ENCODE measurements at regions not wholly inside any gene's neighbourhood (a gene's known extent, or its start where the extent isn't known, plus 50 kb on each side); places are given as distances from the start of the nearest gene placed in this dataset.

DNA sequence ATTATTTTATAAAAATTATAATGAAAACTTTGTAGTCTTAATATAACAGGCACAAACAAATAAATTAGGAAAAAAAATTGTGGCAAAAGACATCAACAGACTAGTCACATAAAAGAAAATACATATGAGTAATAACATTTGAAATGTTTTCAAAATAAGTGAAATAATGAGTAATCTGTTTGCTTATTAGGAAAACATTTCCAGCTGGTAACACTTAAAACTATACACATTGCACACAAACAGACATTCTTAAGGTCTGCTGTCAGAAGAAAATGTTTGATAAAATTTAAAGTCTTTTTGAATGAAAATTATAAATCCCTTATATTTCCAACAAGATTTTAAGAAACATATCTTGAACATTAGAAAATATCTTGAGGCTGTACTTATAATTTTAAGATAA is 1326.3 kb upstream of the CADM2 start:
- TF ChIP-seq, protein P1, sequence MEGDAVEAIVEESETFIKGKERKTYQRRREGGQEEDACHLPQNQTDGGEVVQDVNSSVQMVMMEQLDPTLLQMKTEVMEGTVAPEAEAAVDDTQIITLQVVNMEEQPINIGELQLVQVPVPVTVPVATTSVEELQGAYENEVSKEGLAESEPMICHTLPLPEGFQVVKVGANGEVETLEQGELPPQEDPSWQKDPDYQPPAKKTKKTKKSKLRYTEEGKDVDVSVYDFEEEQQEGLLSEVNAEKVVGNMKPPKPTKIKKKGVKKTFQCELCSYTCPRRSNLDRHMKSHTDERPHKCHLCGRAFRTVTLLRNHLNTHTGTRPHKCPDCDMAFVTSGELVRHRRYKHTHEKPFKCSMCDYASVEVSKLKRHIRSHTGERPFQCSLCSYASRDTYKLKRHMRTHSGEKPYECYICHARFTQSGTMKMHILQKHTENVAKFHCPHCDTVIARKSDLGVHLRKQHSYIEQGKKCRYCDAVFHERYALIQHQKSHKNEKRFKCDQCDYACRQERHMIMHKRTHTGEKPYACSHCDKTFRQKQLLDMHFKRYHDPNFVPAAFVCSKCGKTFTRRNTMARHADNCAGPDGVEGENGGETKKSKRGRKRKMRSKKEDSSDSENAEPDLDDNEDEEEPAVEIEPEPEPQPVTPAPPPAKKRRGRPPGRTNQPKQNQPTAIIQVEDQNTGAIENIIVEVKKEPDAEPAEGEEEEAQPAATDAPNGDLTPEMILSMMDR (conservative IDR thresholded peaks at IDR 0.05): no peak
- no peak for TF ChIP-seq ZFX (IDR thresholded peaks at IDR 0.05)
- no peak overlapping the region for H3K27ac ChIP-seq

DNA sequence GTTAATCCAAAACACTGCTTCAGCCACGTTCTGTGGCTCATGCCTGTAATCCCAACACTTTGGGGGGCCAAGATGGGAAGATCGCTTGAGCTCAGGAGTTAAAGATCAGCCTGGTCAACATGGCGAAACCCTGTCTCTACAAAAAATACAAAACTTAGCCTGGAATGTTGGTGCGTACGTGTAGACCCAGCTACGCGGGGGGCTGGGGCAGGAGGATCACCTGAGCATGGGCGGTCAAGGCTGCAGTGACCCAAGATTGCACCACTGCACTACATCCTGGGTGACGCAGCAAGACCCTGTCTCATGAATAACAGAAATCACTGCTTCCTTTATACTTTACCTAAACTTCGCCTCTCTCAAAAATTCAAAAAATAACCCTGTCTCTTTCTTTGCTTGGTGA is 1325.0 kb upstream of the CADM2 start:
- TF ChIP-seq, protein P1 (conservative IDR thresholded peaks at IDR 0.05): no peak
- no peak overlapping the region for H3K27ac ChIP-seq

DNA sequence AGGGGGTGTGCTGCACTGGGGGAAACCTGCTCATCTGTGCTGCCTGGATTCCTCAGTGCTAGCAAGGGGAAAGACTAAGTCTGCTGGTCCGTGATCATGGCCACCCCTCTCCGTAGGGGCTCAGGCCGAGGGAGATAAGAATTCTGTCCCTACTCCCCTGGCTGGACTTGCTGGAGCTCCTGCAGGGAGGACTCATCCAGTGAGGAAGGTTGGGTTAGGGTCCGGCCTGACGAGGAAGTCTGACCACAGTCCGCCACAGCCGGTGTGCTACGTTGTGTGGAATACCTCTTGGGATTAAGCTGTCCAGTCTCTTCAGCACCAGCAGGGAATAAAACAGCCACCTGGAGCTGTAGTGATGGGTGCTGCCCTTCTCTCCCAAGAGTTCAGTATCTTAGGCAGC is 1309.1 kb upstream of the CADM2 start:
- H3K27ac ChIP-seq: no peak overlapping the region
- TF ChIP-seq, protein P1 (conservative IDR thresholded peaks at IDR 0.05): no peak
- no peak for TF ChIP-seq ZFX (IDR thresholded peaks at IDR 0.05)

DNA sequence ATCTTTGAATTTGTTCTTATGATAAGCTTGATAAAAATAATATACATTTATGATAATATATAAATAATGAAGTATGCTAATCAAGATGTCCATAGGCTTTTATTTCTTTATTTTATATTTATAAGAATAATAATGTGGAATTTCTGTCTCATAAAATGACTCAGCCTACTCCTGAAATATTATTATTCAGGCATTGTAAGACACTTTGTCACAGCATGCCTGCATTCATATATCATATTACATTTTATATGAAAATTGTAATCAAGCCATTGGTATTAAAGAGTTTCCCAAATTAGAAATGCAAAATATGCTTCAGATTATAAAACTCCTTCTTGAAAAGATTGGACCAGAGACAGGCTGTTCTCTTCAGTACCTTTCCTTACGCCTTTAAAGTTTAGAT is 1303.7 kb upstream of the CADM2 start:
- TF ChIP-seq ZFX (IDR thresholded peaks at IDR 0.05): no peak
- TF ChIP-seq, protein P1 (conservative IDR thresholded peaks at IDR 0.05): no peak
- H3K27ac ChIP-seq: no peak overlapping the region

DNA sequence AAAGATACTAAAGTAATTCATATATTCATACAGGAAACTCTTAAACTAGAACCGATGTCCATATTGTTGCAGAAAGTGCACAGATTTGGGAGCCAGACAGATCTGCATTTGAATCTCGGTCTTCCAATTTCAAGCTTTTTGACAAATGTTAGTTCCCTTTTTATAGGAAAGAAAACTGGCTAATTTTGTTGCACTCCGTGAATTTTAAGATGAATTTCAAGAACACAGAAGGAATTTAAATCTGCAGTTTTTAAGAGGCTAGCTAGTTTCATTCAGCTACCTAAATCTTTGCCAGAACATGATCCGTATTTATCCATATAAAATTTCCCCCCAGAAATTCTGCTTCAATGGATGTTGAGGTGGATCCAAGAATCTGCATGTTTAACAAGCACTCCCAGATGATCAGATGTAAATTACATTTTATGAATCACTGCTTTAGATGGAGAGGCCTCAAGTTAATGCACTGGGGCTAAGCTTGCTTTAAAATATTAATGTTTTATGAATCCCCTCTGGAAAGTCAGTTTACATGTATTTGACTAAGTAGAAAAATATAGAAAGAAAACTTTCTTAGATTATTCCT is 1296.3 kb upstream of the CADM2 start:
- TF ChIP-seq ZFX (IDR thresholded peaks at IDR 0.05): no peak
- TF ChIP-seq, protein P1 (conservative IDR thresholded peaks at IDR 0.05): no peak
- no peak overlapping the region for H3K27ac ChIP-seq

- no peak overlapping the region for H3K27ac ChIP-seq
- TF ChIP-seq, protein P1 (conservative IDR thresholded peaks at IDR 0.05): no peak
- TF ChIP-seq ZFX (IDR thresholded peaks at IDR 0.05): no peak
These were observed 1288.4 kb upstream of the CADM2 start for GRCh38 chr3:83670416-83670815.

- no peak overlapping the region for H3K27ac ChIP-seq
- TF ChIP-seq, protein P1 (conservative IDR thresholded peaks at IDR 0.05): no peak
- TF ChIP-seq ZFX (IDR thresholded peaks at IDR 0.05): no peak
These were observed 1274.7 kb upstream of the CADM2 start for GRCh38 chr3:83683937-83684598.
